Liver (tissue), 3 donors: ENCODE measurements at regions not wholly inside any gene's neighbourhood (a gene's known extent, or its start where the extent isn't known, plus 50 kb on each side); places are given as distances from the start of the nearest gene placed in this dataset.

Experiments
- ATF3 ChIP-seq: IDR thresholded peaks from 2 replicates; pipeline ENCODE4 v1.6.1; 2016; ENCODE audit warnings: antibody characterized with exemption
- CTCF ChIP-seq: fragments of 150-350 bp; IDR thresholded peaks from 2 replicates; pipeline ENCODE4 v1.5.1; 2017; ENCODE audit warnings: improper control_type of control experiment, low read depth, low read length; ENCODE audit not compliant: missing input control
- FOXA1 ChIP-seq: IDR thresholded peaks from 2 replicates; pipeline ENCODE4 v1.6.1; 2016; ENCODE audit warnings: antibody characterized with exemption
- JUND ChIP-seq, 2 donors: IDR thresholded peaks; 2 replicates each; pipeline ENCODE4 v1.6.1; 2016; ENCODE audit warnings: antibody characterized with exemption in 2 of 2
- RAD21 ChIP-seq, 2 donors: IDR thresholded peaks; 2 replicates each; pipeline ENCODE4 v1.6.1; 2016; ENCODE audit warnings: antibody characterized with exemption in 2 of 2, mild to moderate bottlenecking in 2 of 2
- YY1 ChIP-seq: IDR thresholded peaks from 2 replicates; pipeline ENCODE4 v1.6.1; 2016; ENCODE audit warnings: antibody characterized with exemption, mild to moderate bottlenecking
- donor health status: healthy.
- donor health status: healthy.

DNA sequence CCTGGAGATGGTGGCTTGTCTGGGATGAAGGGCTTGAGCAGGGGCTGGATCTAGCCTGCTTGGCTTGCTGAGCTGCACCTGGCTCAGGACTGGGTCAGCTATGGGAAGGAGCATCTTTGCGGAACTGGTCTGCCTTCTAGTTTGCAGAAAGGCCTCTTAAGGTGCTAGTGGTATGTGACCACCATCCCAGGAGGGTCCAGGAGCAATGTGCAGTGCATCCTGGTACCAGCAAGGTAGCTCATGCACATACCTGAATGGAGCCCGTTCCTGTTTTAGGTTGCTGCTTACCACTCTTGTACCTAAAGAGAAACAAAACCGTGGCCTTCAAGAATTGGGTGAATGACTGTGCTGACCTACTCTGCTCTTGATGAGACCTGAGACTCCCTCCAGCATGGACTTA is 118.6 kb upstream of the PELI1 start:
- TF ChIP-seq CTCF (no peak), ATF3 (no peak), JUND (IDR thresholded peaks at IDR 0.05) (no peak), FOXA1 (no peak), YY1 (no peak), RAD21 (IDR thresholded peaks at IDR 0.05) (no peak)
